Jurkat, Clone E6-1 (cell line): ENCODE measurements at regions not wholly inside any gene's neighbourhood (a gene's known extent, or its start where the extent isn't known, plus 50 kb on each side); places are given as distances from the start of the nearest gene placed in this dataset.
"Not testable (repeated sequence)": the region's sequence is repeated elsewhere in the genome, so short reads cannot be mapped to it uniquely, and the experiment has no call there.

Source experiments
- DNase-seq: peaks from one replicate; pipeline ENCODE4 v3.0.0-alpha.2; 2011; ENCODE audit warnings: low read depth, low spot score
- H3K4me3 ChIP-seq: 2 replicates; pipeline ENCODE4 v1.5.1; 2011; ENCODE audit warnings: mild to moderate bottlenecking, low read length, control low read depth, moderate library complexity

- DNase-seq: no peak
- H3K4me3 ChIP-seq: no peak overlapping the region
Measured at GRCh38 chr2:57330447-57330846, 716.2 kb upstream of the VRK2 start.

GRCh38 chr2:57333221-57333620 lies 713.4 kb upstream of the VRK2 start:
- no peak overlapping the region for H3K4me3 ChIP-seq
- DNase-seq: no peak

- H3K4me3 ChIP-seq: no peak overlapping the region
- DNase-seq: no peak
Measured at GRCh38 chr2:57343391-57344006, 703.1 kb upstream of the VRK2 start.

- H3K4me3 ChIP-seq: no peak overlapping the region
- DNase-seq: no peak
Measured at GRCh38 chr2:57368190-57368589, 678.4 kb upstream of the VRK2 start.

GRCh38 chr2:57370882-57371585 lies 675.6 kb upstream of the VRK2 start:
- DNase-seq: no peak
- no peak overlapping the region for H3K4me3 ChIP-seq

- no peak overlapping the region for H3K4me3 ChIP-seq
- DNase-seq: no peak
Measured at GRCh38 chr2:57372237-57372984, 674.2 kb upstream of the VRK2 start.

- no peak for DNase-seq
Measured at GRCh38 chr2:57373530-57373929, 673.1 kb upstream of the VRK2 start.

GRCh38 chr2:57376985-57377384 lies 669.6 kb upstream of the VRK2 start:
- H3K4me3 ChIP-seq: no peak overlapping the region
- no peak for DNase-seq

More at GRCh38 chr2:57373530-57373929, 673.1 kb upstream of the VRK2 start:
- no peak overlapping the region for H3K4me3 ChIP-seq

- no peak for DNase-seq
- H3K4me3 ChIP-seq: no peak overlapping the region
Measured at GRCh38 chr2:57386305-57386704, 660.3 kb upstream of the VRK2 start.

- DNase-seq: no peak
Measured at GRCh38 chr2:57396355-57397098, 650.1 kb upstream of the VRK2 start.

GRCh38 chr2:57397550-57398360 lies 648.9 kb upstream of the VRK2 start:
- no peak for DNase-seq
- no peak overlapping the region for H3K4me3 ChIP-seq

More at GRCh38 chr2:57396355-57397098, 650.1 kb upstream of the VRK2 start:
- H3K4me3 ChIP-seq: no peak overlapping the region

- DNase-seq: no peak
- H3K4me3 ChIP-seq: no peak overlapping the region
Measured at GRCh38 chr2:57399057-57399456, 647.5 kb upstream of the VRK2 start.

- DNase-seq: no peak
- no peak overlapping the region for H3K4me3 ChIP-seq
Measured at GRCh38 chr2:57402096-57402495, 644.5 kb upstream of the VRK2 start.

GRCh38 chr2:57402755-57403154 lies 643.9 kb upstream of the VRK2 start:
- DNase-seq: no peak
- no peak overlapping the region for H3K4me3 ChIP-seq

GRCh38 chr2:57407772-57408201 lies 638.8 kb upstream of the VRK2 start:
- H3K4me3 ChIP-seq: no peak overlapping the region
- no peak for DNase-seq

GRCh38 chr2:57408587-57408986 lies 638.0 kb upstream of the VRK2 start:
- no peak for DNase-seq
- H3K4me3 ChIP-seq: no peak overlapping the region

- no peak for DNase-seq
Measured at GRCh38 chr2:57417007-57417406, 629.6 kb upstream of the VRK2 start.

GRCh38 chr2:57418859-57419346 lies 627.7 kb upstream of the VRK2 start:
- not testable (repeated sequence) for DNase-seq, H3K4me3 ChIP-seq

More at GRCh38 chr2:57417007-57417406, 629.6 kb upstream of the VRK2 start:
- no peak overlapping the region for H3K4me3 ChIP-seq

GRCh38 chr2:57429831-57430230 lies 616.8 kb upstream of the VRK2 start:
- DNase-seq: no peak
- no peak overlapping the region for H3K4me3 ChIP-seq
